Uterus (tissue), 2 donors: ENCODE measurements at regions not wholly inside any gene's neighbourhood (a gene's known extent, or its start where the extent isn't known, plus 50 kb on each side); places are given as distances from the start of the nearest gene placed in this dataset.

Source experiments
- POLR2A ChIP-seq, 2 donors: fragments of 450-650 bp; IDR thresholded peaks; one replicate each; pipeline ENCODE4 v1.6.1; 2016; ENCODE audit warnings: antibody characterized with exemption in 2 of 2, mild to moderate bottlenecking in 1 of 2, moderate library complexity in 1 of 2
- TF ChIP-seq, protein P1 (sequence below), 4 experiments: fragments of 200-600 bp in 2 of 4; fragments of 450-650 bp in 2 of 4; sonication (generic) in 2 of 4; IDR thresholded peaks; one replicate each; pipeline ENCODE4 v1.5.1; 2016 to 2019; ENCODE audit warnings: antibody characterized with exemption in 4 of 4, mild to moderate bottlenecking in 2 of 4, moderate library complexity in 1 of 4

- no peak for TF ChIP-seq POLR2A (IDR thresholded peaks at IDR 0.05)
- TF ChIP-seq, protein P1, sequence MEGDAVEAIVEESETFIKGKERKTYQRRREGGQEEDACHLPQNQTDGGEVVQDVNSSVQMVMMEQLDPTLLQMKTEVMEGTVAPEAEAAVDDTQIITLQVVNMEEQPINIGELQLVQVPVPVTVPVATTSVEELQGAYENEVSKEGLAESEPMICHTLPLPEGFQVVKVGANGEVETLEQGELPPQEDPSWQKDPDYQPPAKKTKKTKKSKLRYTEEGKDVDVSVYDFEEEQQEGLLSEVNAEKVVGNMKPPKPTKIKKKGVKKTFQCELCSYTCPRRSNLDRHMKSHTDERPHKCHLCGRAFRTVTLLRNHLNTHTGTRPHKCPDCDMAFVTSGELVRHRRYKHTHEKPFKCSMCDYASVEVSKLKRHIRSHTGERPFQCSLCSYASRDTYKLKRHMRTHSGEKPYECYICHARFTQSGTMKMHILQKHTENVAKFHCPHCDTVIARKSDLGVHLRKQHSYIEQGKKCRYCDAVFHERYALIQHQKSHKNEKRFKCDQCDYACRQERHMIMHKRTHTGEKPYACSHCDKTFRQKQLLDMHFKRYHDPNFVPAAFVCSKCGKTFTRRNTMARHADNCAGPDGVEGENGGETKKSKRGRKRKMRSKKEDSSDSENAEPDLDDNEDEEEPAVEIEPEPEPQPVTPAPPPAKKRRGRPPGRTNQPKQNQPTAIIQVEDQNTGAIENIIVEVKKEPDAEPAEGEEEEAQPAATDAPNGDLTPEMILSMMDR (IDR thresholded peaks at IDR 0.05): no peak
Measured at GRCh38 chr3:166560253-166560652, 723.0 kb upstream of the BCHE start.
